Heart left ventricle (tissue), 13 donors: ENCODE measurements at regions not wholly inside any gene's neighbourhood (a gene's known extent, or its start where the extent isn't known, plus 50 kb on each side); places are given as distances from the start of the nearest gene placed in this dataset.

Experiments
- CTCF ChIP-seq, 12 donors: fragments of 200-600 bp; sonication (generic) in 4 of 12; IDR thresholded peaks; one replicate each; pipeline versions ENCODE4 v1.5.0 to v1.8.0; 2018 to 2022; ENCODE audit warnings: antibody characterized with exemption in 12 of 12, mild to moderate bottlenecking in 5 of 12
- POLR2A ChIP-seq, 2 donors: fragments of 450-650 bp; IDR thresholded peaks; one replicate each; pipeline ENCODE4 v1.6.1; 2017; ENCODE audit warnings: antibody characterized with exemption in 2 of 2, mild to moderate bottlenecking in 2 of 2, moderate library complexity in 2 of 2
- donor health status: ischemic (EF 13 %, LVEDD 7.1; RV severe dilation, severe dysfunction).
- donor health status: DM: no; HTN: yes; CAD: no.
- donor health status: DM: no; HTN: no; CAD: no.
- donor health status: ischemic (EF 25% LVEDD 6.9; RV normal size, moderate dysfunction).
- donor health status: ischemic (EF 25% LVEDD 5.7; RV mildly dilated, moderate dysfunction).
- donor health status: ischemic (EF 35%, LVEDD 5.7; RV mildly dilated, moderate dysfunction).
- donor health status: nonischemic (EF 11% LVEDD 7.7; RV severe dilation, severe dysfunction).
- donor health status: DM: yes; HTN: yes; CAD: no.
- donor health status: PGD.
- donor health status: ischemic (EF 29% LVEDD 5.4; RV normal size, mild dysfunction).
- donor health status: nonischemic (EF 23%, LVEDD 6.1; RV moderate dilation, normal function).

- TF ChIP-seq CTCF (IDR thresholded peaks at IDR 0.05) (no peak), POLR2A (IDR thresholded peaks at IDR 0.05) (no peak)
Measured at GRCh38 chr4:32560306-32560705, 1840.1 kb downstream of the PCDH7 start.
